Embryonic facial prominence (tissue), 1 donor: ENCODE measurements at regions not wholly inside any gene's neighbourhood (a gene's known extent, or its start where the extent isn't known, plus 50 kb on each side); places are given as distances from the start of the nearest gene placed in this dataset.
"Not testable (repeated sequence)": the region's sequence is repeated elsewhere in the genome, so short reads cannot be mapped to it uniquely, and the experiment has no call there.

Experiments used
- DNase-seq: peaks from one replicate; pipeline ENCODE4 v3.0.0-alpha.2; 2016; ENCODE audit errors: extremely low spot score

DNA sequence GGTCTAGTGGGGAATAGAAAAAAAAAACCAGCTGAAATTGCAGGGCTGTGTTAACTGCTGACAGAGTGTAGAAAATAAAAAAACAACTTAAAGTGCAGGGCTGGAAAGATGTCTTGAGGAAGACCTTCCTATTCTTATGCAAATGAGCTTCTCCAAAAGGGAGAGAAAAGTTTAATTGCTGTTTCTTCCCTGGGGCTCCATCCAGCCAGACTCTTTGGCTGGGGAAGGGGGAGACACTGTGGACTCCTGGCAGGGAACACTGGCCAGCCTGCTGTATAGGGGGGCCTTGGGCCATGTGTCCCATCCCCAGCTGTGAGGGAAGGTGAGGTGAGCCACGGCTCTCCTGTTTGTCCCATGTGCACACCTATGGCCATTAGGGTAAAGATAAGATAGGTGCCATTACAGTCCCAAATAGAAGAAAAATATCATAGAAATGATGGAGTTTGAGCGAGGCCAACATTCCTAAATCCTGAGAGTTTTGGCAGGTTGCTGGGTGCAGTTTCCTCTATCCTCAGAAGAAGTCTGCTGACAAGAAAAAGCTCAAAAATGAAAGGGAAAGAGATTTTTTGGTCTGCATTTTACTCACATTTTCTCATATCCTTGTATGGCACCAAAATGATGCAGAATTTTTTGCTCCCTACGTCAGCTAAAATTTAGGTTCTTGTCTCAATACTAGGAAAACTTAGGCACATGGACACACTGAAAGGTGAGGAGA is 901.7 kb downstream of the PLOD2 start:
- no peak for DNase-seq

DNA sequence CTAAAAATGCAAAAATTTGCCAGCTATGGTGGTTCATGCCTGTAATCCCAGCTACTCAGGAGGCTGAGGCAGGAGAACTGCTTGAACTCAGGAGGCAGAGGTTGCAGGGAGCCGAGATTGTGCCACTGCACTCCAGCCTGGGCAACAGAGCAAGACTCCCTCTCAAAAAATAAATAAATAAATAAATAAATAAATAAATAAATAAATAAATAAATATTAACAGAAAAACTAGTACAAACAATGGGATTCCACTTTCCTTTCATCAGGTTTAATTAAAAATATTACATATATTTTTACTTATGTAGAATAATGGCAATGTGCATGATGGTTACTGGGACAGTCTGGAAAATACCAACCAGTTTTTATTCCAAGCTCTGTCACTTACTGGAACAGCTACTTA is 897.5 kb downstream of the PLOD2 start:
- not testable (repeated sequence) for DNase-seq

GRCh38 chr3:145266368-145266767 is 894.6 kb downstream of the PLOD2 start:
- DNase-seq: no peak

DNA sequence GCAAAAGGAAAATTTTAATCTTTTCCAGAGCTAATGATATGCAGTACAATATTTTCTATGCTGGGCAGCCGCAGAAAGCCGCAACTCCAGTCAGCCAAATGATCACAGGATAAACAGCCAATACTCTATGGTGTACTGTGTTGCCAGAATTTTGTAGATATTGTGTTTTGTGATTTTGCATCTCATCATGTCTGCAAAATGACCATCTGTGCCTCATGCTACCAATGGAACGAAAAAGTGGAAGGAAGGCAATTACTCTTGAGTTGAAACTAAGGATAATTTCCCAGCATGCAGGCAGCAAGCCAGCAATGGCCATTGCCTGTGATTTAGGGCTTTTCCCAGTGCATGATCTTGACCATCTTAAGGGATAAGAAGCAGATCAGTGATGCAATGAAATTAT is 891.9 kb downstream of the PLOD2 start:
- DNase-seq: no peak

DNA sequence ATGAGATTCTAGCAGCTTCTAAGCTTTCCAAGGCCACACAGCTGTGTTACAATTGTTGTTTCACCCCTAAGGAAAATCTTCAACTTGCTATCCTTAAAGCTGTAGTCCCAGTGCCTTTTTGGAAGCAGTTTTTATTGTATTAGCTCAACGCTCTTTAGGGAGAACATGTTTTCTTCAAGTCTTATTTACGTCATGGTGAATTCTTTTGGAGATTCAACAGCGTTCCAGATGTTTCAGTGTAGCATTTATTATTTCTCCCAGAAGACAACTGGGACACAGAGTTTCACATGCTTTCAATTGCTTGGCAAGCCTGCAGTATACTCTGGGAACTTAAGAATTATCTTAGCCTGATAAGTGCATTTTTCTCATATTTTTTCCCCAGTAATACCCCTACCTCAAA is 888.3 kb downstream of the PLOD2 start:
- DNase-seq: peak; percentile 59

GRCh38 chr3:145282505-145282904 is 878.5 kb downstream of the PLOD2 start:
- DNase-seq: no peak

DNA sequence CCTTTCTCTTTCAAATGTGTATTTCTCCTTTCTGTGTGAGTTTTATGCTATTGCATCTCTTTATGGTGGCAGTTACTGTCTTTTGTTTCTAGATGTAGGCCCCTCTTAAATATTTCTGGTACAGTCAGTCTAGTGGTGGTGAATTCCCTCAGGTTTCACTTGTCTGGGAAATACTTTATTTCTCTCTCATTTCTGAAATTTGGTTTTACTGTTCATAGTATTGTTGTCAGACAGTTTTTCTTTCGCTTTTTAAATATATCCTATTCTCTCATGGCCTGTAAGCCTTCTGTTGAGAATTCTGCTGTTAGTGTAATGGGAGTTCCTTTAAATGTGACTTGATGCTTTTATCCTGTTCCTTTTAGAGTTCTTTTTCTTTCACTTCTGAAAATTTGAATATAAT is 874.0 kb downstream of the PLOD2 start:
- DNase-seq: no peak

- DNase-seq: no peak
These were observed 871.0 kb downstream of the PLOD2 start for GRCh38 chr3:145290010-145290409.

DNA sequence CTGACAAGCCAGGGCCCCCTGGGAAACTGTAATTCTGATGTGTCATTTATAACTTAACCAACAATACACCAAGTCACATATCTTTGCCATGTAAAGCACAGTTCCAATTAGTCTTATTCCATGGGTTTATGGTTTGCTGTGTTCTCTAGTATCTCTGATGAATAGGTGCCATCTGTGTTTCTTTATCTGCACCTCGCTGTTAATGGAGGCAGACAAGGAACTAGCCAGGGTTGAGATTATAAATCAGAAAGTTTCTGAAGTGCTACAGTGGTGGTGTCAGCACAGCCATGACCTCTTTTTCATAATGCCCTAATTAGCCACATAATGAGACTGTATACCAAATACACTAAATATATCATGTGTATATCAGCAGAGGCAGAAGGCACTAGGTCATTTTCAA is 866.4 kb downstream of the PLOD2 start:
- DNase-seq: no peak

- no peak for DNase-seq
These were observed 853.7 kb downstream of the PLOD2 start for GRCh38 chr3:145307272-145307671.

- DNase-seq: no peak
These were observed 847.2 kb downstream of the PLOD2 start for GRCh38 chr3:145313751-145314150.

GRCh38 chr3:145316253-145316652 is 844.7 kb downstream of the PLOD2 start:
- DNase-seq: not testable (repeated sequence)

GRCh38 chr3:145326666-145327065 is 834.3 kb downstream of the PLOD2 start:
- DNase-seq: no peak

DNA sequence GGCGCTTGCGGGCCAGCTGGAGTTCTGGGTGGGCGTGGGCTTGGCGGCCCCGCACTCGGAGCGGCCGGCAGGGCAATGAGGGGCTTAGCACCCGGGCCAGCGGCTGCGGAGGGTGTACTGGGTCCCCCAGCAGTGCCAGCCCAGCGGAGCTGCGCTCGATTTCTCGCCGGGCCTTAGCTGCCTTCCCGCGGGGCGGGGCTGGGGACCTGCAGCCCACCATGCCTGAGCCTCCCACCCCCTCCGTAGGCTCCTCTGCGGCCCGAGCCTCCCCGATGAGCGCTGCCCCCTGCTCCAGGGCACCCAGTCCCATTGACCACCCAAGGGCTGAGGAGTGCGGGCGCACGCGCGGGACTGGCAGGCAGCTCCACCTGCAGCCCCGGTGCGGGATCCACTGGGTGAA is 827.6 kb downstream of the PLOD2 start:
- not testable (repeated sequence) for DNase-seq

DNA sequence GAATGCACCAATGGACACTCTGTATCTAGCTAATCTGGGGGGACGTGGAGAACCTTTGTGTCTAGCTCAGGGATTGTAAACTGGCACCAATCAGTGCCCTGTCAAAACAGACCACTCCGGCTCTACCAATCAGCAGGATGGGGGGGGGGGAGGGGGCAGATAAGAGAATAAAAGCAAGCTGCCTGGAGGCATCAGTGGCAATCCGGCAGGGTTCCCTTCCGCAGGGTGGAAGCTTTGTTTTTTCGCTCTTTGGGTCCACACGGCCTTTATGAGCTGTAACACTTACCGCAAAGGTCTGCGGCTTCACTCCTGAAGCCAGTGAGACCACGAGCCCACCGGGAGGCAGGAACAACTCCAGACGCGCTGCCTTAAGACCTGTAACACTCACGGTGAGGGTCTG is 827.1 kb downstream of the PLOD2 start:
- no peak for DNase-seq

- no peak for DNase-seq
These were observed 805.8 kb downstream of the PLOD2 start for GRCh38 chr3:145355206-145355605.

DNA sequence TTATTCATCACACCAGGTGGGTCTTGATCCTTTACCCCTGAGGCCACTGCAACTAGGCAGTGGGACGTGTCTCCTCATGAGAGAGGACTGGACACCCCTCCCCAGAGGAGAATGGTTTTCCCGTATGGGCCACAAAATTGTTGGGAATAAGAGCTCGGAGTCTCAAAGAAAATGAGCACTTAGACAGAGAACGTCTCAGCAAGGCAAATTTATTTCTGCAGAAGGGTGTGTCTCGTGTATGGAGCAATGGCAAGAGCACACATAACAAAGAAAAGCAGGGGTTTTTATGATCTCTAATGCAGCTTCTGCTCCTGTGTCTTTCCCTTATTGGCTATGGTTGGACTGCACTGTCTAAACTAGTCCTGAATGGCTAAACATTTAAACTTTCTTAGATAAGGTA is 803.5 kb downstream of the PLOD2 start:
- DNase-seq: no peak

DNA sequence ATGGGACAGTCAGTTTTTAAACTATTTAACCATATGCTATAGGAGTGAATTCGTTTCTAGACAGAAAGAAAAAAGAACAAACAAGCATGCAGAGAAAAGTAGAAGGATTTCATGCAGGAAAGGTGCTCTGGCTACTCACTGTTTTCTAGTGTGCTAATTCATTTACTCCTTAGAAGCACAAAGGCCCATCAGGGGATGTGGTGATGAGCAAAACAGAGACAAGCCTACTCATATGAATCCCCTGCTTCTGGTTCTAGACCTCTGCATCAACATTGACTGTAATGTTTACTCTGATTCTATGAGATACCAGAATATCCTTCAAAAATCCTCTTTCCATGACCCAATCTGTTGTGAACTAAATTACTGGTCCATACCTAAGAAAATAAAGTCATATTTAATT is 801.9 kb downstream of the PLOD2 start:
- no peak for DNase-seq

GRCh38 chr3:145368748-145369147 is 792.2 kb downstream of the PLOD2 start:
- DNase-seq: no peak

- DNase-seq: no peak
These were observed 790.1 kb downstream of the PLOD2 start for GRCh38 chr3:145370870-145371269.

GRCh38 chr3:145377301-145377700 is 783.7 kb downstream of the PLOD2 start:
- no peak for DNase-seq

DNA sequence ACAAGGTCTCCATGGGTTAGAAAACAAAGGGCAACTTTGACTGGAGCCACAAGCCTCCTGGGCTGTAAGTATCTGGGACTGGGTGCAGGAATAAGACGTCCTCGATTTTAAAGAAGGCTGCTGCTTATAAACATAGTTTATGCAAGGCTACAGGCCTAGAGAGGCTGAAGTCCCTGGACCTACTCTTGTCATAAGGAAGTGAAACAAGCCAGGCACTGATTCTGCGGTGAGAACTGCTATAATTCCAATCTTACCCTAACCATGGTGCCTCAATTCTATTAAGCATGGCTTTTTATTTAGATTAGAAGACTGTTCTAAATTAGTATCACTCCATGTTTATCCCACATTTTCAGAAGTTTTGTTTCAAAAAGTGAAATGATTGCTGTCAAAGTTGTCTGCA is 777.6 kb downstream of the PLOD2 start:
- DNase-seq: no peak

DNA sequence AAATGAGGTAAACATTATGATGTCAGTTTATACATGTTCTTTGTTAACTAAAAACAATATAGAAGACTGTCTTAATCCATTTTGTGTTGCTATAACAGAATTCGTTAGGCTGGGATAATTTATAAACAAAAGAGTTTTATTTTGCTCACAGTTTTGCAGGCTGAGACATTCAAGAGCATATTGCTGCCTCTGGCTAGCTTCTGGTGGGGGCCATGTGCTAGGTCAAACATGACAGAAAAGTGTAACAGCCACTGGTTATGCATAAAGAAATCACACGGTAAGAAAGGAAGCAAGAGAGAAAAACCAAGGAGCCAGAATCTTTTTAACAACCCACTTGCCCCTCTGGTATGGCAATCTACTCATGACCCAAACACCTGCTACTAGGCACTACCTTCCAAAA is 776.7 kb downstream of the PLOD2 start:
- no peak for DNase-seq

GRCh38 chr3:145387211-145387610 is 773.8 kb downstream of the PLOD2 start:
- no peak for DNase-seq
